Natural killer cell (primary cell): ENCODE measurements at regions not wholly inside any gene's neighbourhood (a gene's known extent, or its start where the extent isn't known, plus 50 kb on each side); places are given as distances from the start of the nearest gene placed in this dataset.
A peak's percentile ranks its signal among the peaks of the same experiment; 100 is the strongest.

Experiments
- ATAC-seq, 3 donors: fragments of 150-1000 bp in 2 of 3; fragments of 200-7000 bp in 1 of 3; cut with Tn5 transposase; 1 replicate in 1 of 3; 2 replicates in 2 of 3; pipeline ENCODE4 v1.10.0; 2021; ENCODE audit warnings: mild to moderate bottlenecking in 2 of 3, moderate library complexity in 2 of 3
- DNase-seq, 2 donors: peaks; one replicate each; pipeline versions ENCODE4 v3.0.0 to v3.0.0-alpha.2; 2013 to 2021; ENCODE audit warnings: mixed read lengths in 1 of 2
- H3K27ac ChIP-seq: one replicate; pipeline ENCODE4 v1.5.1; 2013; ENCODE audit warnings: mild to moderate bottlenecking, low read length
- H3K27me3 ChIP-seq: one replicate; pipeline ENCODE4 v1.6.1; 2013; ENCODE audit warnings: low read length; ENCODE audit not compliant: control insufficient read depth, insufficient read depth
- H3K36me3 ChIP-seq: one replicate; pipeline ENCODE4 v1.6.1; 2013; ENCODE audit warnings: low read length; ENCODE audit not compliant: control insufficient read depth, insufficient read depth
- H3K4me1 ChIP-seq: one replicate; pipeline ENCODE4 v1.6.1; 2013; ENCODE audit warnings: low read length; ENCODE audit not compliant: control insufficient read depth, insufficient read depth
- H3K4me3 ChIP-seq: one replicate; pipeline ENCODE4 v1.5.1; 2013; ENCODE audit warnings: low read length
- H3K9me3 ChIP-seq: one replicate; pipeline ENCODE4 v1.6.1; 2013; ENCODE audit warnings: low read length; ENCODE audit not compliant: control insufficient read depth, insufficient read depth
- H3K27ac Mint-ChIP-seq, 2 donors: one replicate each; pipeline ENCODE4 v1.8.0; 2022; ENCODE audit warnings: mild to moderate bottlenecking in 2 of 2, mixed read lengths in 2 of 2, moderate library complexity in 1 of 2
- H3K27me3 Mint-ChIP-seq, 2 donors: one replicate each; pipeline ENCODE4 v1.8.0; 2022; ENCODE audit warnings: low read depth in 2 of 2, mixed read lengths in 2 of 2
- H3K36me3 Mint-ChIP-seq: one replicate; pipeline ENCODE4 v1.8.0; 2022; ENCODE audit warnings: mixed read lengths
- H3K4me1 Mint-ChIP-seq, 2 donors: one replicate each; pipeline ENCODE4 v1.8.0; 2022; ENCODE audit warnings: mixed read lengths in 2 of 2
- H3K4me3 Mint-ChIP-seq: one replicate; pipeline ENCODE4 v1.8.0; 2022; ENCODE audit warnings: mild to moderate bottlenecking, moderate library complexity, mixed read lengths
- H3K9me3 Mint-ChIP-seq, 2 donors: one replicate each; pipeline ENCODE4 v1.8.0; 2022; ENCODE audit warnings: mixed read lengths in 2 of 2
- WGBS: methylation state at CpG from one replicate; pipeline ENCODE4 v1.1.7; 2013; ENCODE audit warnings: missing lambda C conversion rate; ENCODE audit not compliant: insufficient coverage; 5-methylcytosine and 5-hydroxymethylcytosine counted together
- intact Hi-C: fragments of 100-400 bp; cut with micrococcal nuclease; formaldehyde crosslinking; loops from one replicate; pipeline ENCODE4 v1.14.2; 2022
- TF ChIP-seq, protein P1 (sequence below): fragments of 200-600 bp; IDR thresholded peaks from one replicate; pipeline ENCODE4 v1.8.0; 2022; ENCODE audit warnings: antibody characterized with exemption

DNA sequence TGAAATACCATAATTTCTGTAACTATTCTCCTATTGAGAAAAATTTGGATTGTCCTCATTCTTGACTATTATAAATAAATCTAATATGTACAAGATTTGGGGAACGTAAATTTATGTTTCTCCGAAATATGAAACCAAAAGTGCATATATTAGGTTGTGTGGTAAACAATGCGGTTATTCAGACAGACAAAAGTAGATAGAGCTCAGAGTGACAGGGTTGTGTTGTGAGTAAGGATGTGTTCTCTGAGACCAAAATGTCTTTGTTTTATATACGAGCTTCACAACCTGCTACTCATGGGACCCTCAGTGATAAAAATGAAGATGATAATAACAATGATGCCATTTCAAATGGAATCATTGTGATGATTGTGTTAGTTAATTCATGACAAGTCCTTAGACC, 796.3 kb upstream of the SLC10A2 start:
- intact Hi-C loops: no loop called here
- Histone ChIP-seq H3K36me3 (no peaks in the 10 kb centered on the region), H3K27ac (no peak overlapping the region), H3K4me1 (no peaks in the 10 kb centered on the region), H3K9me3 (peaks cover 3% of the 10 kb centered on the region), H3K27me3 (no peaks in the 10 kb centered on the region), H3K4me3 (no peak overlapping the region)
- Mint-ChIP-seq H3K9me3 (peaks cover 4 to 7% of the 10 kb centered on the region in 2 donors), H3K36me3 (no peaks in the 10 kb centered on the region), H3K27me3 (no peaks in the 10 kb centered on the region), H3K27ac (no peak overlapping the region), H3K4me3 (no peak overlapping the region), H3K4me1 (no peaks in the 10 kb centered on the region)
- no peak for DNase-seq
- no peak for ATAC-seq
- TF ChIP-seq, protein P1, sequence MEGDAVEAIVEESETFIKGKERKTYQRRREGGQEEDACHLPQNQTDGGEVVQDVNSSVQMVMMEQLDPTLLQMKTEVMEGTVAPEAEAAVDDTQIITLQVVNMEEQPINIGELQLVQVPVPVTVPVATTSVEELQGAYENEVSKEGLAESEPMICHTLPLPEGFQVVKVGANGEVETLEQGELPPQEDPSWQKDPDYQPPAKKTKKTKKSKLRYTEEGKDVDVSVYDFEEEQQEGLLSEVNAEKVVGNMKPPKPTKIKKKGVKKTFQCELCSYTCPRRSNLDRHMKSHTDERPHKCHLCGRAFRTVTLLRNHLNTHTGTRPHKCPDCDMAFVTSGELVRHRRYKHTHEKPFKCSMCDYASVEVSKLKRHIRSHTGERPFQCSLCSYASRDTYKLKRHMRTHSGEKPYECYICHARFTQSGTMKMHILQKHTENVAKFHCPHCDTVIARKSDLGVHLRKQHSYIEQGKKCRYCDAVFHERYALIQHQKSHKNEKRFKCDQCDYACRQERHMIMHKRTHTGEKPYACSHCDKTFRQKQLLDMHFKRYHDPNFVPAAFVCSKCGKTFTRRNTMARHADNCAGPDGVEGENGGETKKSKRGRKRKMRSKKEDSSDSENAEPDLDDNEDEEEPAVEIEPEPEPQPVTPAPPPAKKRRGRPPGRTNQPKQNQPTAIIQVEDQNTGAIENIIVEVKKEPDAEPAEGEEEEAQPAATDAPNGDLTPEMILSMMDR: no peak
- WGBS: 92% methylated on average over 4 of the region's 4 CpGs

- ATAC-seq (peak in 2 of 3 donors; percentile 56 to 69), DNase-seq (no peak)
- Histone ChIP-seq H3K36me3 (no peaks in the 10 kb centered on the region), H3K4me3 (no peak overlapping the region), H3K9me3 (no peaks in the 10 kb centered on the region), H3K27me3 (no peaks in the 10 kb centered on the region), H3K4me1 (no peaks in the 10 kb centered on the region), H3K27ac (no peak overlapping the region)
- Mint-ChIP-seq H3K9me3 (peaks cover 2 to 7% of the 10 kb centered on the region in 2 donors), H3K4me3 (no peak overlapping the region), H3K27ac (no peak overlapping the region), H3K27me3 (no peaks in the 10 kb centered on the region), H3K36me3 (no peaks in the 10 kb centered on the region), H3K4me1 (no peaks in the 10 kb centered on the region)
- intact Hi-C loops: no loop called here
- TF ChIP-seq, protein P1: no peak
- 11% methylated on average over 3 of the region's 3 CpGs for WGBS
These were observed 793.7 kb upstream of the SLC10A2 start for GRCh38 chr13:103859952-103860351.

DNA sequence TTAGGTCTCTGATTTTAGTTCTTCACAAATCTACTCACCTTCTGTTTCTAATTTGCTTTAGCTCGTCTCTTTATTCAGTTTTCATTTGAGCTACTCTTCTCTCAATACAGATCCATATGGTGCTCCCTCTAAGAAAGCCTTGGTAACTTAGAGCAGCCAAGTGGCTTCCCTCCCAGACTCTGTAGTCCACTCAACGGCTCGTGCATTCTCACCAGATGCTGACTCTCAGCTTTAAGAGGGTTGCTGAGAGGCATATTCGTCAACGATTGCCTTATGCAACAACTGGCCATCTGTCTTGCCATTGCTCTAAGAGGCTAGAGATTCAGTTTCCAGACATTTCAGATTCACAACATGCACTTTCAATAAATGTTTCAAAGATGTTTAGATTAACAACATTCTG, 785.8 kb upstream of the SLC10A2 start:
- Mint-ChIP-seq H3K27ac (no peak overlapping the region), H3K9me3 (peaks cover 6 to 16% of the 10 kb centered on the region in 2 donors), H3K36me3 (no peaks in the 10 kb centered on the region), H3K4me1 (no peaks in the 10 kb centered on the region), H3K27me3 (no peaks in the 10 kb centered on the region), H3K4me3 (no peak overlapping the region)
- intact Hi-C loops: no loop called here
- no peak for ATAC-seq
- no peak for DNase-seq
- no peaks in the 10 kb centered on the region for H3K4me1 ChIP-seq
- 86% methylated on average over 5 of the region's 5 CpGs for WGBS
- TF ChIP-seq, protein P1: no peak
- no peaks in the 10 kb centered on the region for H3K27me3 ChIP-seq
- H3K4me3 ChIP-seq: no peak overlapping the region
- H3K36me3 ChIP-seq: no peaks in the 10 kb centered on the region
- H3K27ac ChIP-seq: no peak overlapping the region
- H3K9me3 ChIP-seq: peaks cover 8% of the 10 kb centered on the region

DNA sequence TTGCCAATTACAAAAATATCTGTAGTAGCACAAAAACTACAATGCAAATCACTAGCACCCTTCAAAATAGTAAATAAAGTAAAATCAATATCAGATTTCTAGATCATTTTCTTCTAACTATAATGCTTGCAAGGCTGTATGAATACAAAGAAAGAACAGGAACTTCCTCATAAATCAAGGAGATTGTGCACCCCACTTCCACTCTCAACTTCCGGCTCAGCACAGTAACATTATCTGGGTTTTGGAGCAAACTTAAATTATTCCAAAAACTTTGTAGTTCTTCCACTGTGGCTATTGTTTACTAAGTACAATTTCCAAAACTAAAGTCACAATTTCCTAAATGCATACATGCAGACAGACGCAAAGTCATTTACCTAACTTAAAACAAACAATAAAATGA, 778.3 kb upstream of the SLC10A2 start:
- Histone ChIP-seq H3K4me1 (no peaks in the 10 kb centered on the region), H3K36me3 (no peaks in the 10 kb centered on the region), H3K27ac (no peak overlapping the region), H3K9me3 (no peaks in the 10 kb centered on the region), H3K27me3 (no peaks in the 10 kb centered on the region), H3K4me3 (no peak overlapping the region)
- Mint-ChIP-seq H3K27me3 (no peaks in the 10 kb centered on the region), H3K4me1 (no peaks in the 10 kb centered on the region), H3K27ac (no peak overlapping the region), H3K4me3 (no peak overlapping the region), H3K36me3 (no peaks in the 10 kb centered on the region), H3K9me3 (peaks cover 12 to 14% of the 10 kb centered on the region in 2 donors)
- intact Hi-C loops: no loop called here
- WGBS: 46% methylated on average over 2 of the region's 2 CpGs
- ATAC-seq: no peak
- DNase-seq: no peak
- TF ChIP-seq, protein P1: no peak
